ENCODE measurements at regions not wholly inside any gene's neighbourhood (a gene's known extent, or its start where the extent isn't known, plus 50 kb on each side); places are given as distances from the start of the nearest gene placed in this dataset.

DNA sequence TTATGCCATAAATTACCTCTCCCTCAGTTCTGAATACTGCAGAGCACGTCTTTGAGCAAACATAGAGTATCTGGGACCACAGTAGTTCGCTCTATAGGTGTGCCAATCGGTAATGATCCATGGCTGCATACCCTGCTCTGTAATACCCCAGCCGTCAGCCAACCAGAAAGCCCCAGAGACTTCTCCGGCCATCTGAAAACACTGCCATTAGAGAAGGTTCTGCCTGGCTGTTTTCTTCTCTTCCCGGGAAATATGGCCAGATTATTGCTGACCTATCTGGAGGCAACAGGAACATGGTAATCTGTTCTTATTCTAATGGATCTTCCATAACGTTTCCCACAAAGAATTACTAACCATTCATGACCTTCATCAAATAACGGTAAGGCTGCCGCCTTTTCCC is 139.9 kb downstream of the RPS12 start:
- TF ChIP-seq, protein P1, sequence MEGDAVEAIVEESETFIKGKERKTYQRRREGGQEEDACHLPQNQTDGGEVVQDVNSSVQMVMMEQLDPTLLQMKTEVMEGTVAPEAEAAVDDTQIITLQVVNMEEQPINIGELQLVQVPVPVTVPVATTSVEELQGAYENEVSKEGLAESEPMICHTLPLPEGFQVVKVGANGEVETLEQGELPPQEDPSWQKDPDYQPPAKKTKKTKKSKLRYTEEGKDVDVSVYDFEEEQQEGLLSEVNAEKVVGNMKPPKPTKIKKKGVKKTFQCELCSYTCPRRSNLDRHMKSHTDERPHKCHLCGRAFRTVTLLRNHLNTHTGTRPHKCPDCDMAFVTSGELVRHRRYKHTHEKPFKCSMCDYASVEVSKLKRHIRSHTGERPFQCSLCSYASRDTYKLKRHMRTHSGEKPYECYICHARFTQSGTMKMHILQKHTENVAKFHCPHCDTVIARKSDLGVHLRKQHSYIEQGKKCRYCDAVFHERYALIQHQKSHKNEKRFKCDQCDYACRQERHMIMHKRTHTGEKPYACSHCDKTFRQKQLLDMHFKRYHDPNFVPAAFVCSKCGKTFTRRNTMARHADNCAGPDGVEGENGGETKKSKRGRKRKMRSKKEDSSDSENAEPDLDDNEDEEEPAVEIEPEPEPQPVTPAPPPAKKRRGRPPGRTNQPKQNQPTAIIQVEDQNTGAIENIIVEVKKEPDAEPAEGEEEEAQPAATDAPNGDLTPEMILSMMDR (IDR thresholded peaks at IDR 0.05; ENCODE audit: extremely low read depth in 1 of 2, insufficient read depth in 1 of 2, low read depth in 1 of 2, low read length in 2 of 2): no peak
- TF ChIP-seq POLR2A (IDR thresholded peaks at IDR 0.05; ENCODE audit: low read depth, low read length): no peak
- TF ChIP-seq EZH2 (IDR thresholded peaks at IDR 0.05; ENCODE audit: borderline replicate concordance, low read depth, low read length, severe bottlenecking): no peak
- no peak for TF ChIP-seq POLR2AphosphoS5 (IDR thresholded peaks at IDR 0.05; ENCODE audit: insufficient read depth, low read depth, low read length)
- TF ChIP-seq, protein P2, sequence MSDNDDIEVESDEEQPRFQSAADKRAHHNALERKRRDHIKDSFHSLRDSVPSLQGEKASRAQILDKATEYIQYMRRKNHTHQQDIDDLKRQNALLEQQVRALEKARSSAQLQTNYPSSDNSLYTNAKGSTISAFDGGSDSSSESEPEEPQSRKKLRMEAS (IDR thresholded peaks at IDR 0.05; ENCODE audit: insufficient read depth, insufficient read length): no peak

All from endothelial cell of umbilical vein (primary cell).